HUDEP-2 (cell line): ENCODE measurements at regions not wholly inside any gene's neighbourhood (a gene's known extent, or its start where the extent isn't known, plus 50 kb on each side); places are given as distances from the start of the nearest gene placed in this dataset.
"Not testable (repeated sequence)": the region's sequence is repeated elsewhere in the genome, so short reads cannot be mapped to it uniquely, and the experiment has no call there.

ENCODE experiments used
- DNase-seq, 76 experiments: peaks; one replicate each; lab custom pipeline; 2025; ENCODE audit not compliant: unreplicated experiment in 76 of 76; lab: John Stamatoyannopoulos, UW

DNA sequence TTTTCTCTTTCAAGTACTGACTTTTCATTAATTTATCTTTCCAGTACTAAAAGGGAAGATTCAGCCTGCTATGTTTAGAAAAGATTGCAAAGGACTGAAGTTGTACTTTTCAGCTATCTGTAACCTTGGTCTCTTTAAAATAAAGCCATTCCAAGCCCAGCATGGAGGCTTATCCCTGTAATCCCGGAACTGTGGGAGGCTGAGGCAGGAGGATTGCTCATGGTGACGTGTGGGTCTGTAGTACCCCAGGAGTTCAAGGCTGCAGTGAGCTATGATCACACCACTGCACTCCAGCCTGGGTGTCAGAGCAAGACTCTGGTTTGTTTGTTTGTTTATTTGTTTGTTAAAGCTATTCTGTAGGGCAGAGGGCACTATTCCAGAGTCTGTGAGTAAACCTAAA lies 50.6 kb upstream of the TMEM170B start:
- DNase-seq = no peak

DNA sequence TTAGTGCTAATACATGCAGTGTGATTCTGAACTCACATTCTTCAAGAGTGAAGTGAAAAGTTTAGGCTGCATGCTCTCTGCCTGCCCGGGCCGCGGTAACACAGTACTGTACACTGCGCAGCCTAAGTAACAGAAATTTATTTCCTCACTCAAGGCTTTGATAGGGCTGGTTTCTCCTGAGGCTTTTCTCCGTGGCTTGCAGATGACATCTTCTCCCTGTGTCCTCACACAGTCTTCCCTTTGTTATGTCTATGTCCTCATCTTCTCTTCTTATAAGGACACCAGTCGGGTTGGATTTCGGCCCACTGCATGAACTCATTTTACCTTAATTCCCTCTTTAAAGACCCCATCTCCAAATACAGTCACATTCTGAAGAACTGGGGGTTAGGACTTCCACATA lies 51.1 kb upstream of the TMEM170B start:
- DNase-seq = no peak

DNA sequence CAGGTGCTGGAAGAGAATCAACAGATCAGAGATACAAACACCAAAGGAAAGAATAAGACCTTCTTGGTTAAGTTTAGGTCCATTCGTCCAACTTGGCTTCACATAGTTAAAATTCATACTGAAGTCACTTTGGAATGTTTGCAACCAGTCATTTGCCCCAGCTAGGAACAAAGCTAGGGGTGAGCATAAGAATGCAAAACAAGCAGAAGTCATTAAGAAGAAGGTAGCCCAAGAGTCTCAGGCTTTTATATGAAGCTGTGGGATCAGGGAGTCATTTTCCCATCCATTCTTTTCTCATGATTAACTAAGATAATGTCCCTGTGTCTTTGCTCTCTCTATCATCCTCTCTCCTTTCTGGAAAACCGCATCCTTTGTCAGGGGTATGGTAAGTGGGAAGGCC lies 51.5 kb upstream of the TMEM170B start:
- no peak for DNase-seq

GRCh38 chr6:11485271-11485670 lies 52.3 kb upstream of the TMEM170B start:
- no peak for DNase-seq

- no peak for DNase-seq
These were observed 53.1 kb upstream of the TMEM170B start for GRCh38 chr6:11484441-11484840.

DNA sequence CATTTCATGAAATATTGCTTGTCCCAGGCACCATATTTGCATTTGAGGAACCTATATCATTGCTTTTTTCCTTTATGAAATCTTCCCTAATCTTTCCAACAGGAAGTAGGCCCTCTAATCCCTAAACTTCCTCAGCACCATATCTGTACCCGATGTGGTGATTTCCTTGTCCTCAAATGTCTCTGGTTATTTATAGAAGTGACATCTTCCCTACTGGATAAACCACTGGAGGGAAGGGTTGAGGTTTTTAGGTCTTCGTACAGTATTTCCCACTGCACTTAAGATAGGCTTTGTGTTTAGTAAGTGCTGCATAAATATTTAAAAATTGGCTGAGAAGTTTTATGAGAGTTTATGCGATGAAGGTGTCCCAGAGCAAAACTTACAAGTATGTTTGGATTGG lies 54.9 kb upstream of the TMEM170B start:
- no peak for DNase-seq

GRCh38 chr6:11480541-11480940 lies 57.0 kb upstream of the TMEM170B start:
- DNase-seq = no peak

- DNase-seq = no peak
These were observed 58.3 kb upstream of the TMEM170B start for GRCh38 chr6:11479296-11479695.

GRCh38 chr6:11478586-11478985 lies 59.0 kb upstream of the TMEM170B start:
- DNase-seq = no peak

DNA sequence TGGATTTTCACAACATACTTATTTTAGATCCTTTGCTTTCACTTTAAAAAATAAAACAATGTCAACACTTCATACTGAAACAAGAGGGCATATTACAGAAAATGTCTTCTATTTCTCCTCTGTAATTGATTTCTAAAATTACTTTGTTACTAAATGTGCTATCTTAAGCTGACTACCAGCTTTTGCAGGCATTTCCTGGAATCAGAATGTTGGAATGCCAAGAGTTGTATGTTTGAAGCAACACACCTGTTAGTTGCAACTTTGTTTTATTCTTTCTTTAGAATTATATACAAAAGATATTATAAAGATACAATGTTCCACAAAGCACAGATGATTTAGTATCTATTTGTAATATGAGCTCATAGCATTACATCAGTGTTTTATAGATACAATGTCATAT lies 62.5 kb upstream of the TMEM170B start:
- no peak for DNase-seq

DNA sequence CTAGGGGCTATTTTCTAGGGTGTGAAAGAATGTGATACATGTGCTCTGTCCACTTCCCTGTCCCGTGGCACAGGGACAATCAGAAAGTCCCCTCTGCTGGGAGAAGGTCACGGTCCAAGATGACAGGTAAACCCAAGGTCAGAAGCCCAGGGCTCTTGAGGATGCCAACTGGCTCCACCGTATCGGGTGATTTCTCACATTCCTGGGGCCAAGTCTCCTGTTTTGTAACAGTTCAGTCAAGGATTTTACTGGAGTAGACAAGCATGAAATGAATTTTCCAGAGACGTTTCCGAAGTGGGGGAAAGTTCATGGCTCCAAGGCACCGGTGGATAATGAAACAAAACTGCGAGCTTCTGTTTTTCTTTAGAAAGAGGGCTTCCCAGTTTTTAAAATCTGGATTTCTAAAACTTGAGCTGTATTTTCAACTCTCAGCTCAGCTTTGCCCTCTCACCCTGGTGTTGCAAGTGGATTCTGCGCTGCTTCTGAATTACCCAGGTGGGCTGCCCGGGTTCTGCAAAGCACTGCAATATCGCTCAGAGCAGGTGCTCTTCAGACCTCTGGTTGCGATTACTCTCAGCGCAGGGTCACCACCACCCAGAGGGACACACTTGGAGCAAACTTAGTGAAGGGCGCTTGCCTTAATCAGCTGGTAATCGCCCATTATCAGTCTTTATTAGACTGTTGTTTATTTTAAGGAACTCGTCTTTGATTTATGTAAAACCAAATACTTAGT lies 64.4 kb upstream of the TMEM170B start:
- no peak for DNase-seq

- no peak for DNase-seq
These were observed 66.3 kb upstream of the TMEM170B start for GRCh38 chr6:11471261-11471660.

- DNase-seq = no peak
These were observed 67.9 kb upstream of the TMEM170B start for GRCh38 chr6:11469684-11470083.

DNA sequence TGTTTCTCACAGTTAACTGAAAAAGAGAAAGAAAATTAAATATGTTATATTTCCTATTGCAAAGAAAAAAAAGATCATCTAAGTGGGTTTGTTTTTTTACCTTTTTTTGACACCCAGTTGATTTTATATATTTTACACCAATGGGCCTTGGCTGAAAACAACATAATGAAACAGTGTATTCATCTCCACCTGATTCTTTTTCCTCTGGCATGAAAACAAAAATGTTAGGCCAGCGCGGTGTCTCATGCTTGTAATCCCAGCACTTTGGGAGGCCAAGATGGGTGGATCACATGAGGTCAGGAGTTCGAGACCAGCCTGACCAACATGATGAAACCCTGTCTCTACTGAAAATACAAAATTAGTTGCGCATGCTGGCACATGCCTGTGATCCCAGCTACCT lies 69.3 kb upstream of the TMEM170B start:
- not testable (repeated sequence) for DNase-seq

- DNase-seq = no peak
These were observed 70.2 kb upstream of the TMEM170B start for GRCh38 chr6:11467364-11467763.

- no peak for DNase-seq
These were observed 74.2 kb upstream of the TMEM170B start for GRCh38 chr6:11463398-11463780.

GRCh38 chr6:11462742-11463397 lies 74.7 kb upstream of the TMEM170B start:
- no peak for DNase-seq

GRCh38 chr6:11460837-11461661 lies 76.5 kb upstream of the TMEM170B start:
- DNase-seq = no peak

GRCh38 chr6:11460001-11460668 lies 77.4 kb upstream of the TMEM170B start:
- peak in 1 of 76 experiments; percentile 19 for DNase-seq

- no peak for DNase-seq
These were observed 78.4 kb upstream of the TMEM170B start for GRCh38 chr6:11459079-11459610.

- no peak for DNase-seq
These were observed 79.0 kb upstream of the TMEM170B start for GRCh38 chr6:11458509-11458908.
